ENCODE measurements at regions not wholly inside any gene's neighbourhood (a gene's known extent, or its start where the extent isn't known, plus 50 kb on each side); places are given as distances from the start of the nearest gene placed in this dataset.
"Not testable (repeated sequence)": the region's sequence is repeated elsewhere in the genome, so short reads cannot be mapped to it uniquely, and the experiment has no call there.

DNA sequence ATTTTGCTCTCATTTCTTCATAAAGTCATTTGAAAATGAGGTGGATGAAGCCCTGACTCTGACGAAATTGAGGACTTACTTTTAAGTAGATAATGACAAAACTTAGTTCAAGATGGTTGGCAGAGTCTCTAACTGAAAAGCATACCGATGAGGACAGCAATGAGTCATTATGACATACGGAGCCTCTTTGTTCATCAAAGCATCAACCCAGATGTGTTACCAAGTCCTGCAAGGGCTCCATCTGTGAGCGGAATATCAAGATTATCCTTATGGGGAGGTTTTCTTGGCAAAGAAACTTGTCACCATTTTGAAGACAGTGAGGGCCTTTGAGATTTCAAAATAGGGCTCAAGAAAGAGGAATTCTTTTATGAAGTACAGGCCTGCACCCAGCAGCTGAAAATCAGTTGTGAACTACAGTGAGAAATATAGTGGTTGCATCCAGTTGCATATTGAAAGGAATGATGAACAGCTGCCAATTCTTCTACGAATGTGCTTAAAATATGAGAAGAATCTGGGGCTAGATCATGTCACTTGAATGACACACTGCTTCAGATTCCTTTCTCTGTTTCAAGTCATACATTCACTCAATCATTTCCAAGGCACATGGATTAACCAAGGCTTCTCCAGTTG lies 86.6 kb upstream of the SLC24A2 start:
- DNase-seq, result no peak

GRCh38 chr9:19873188-19873587 lies 84.4 kb upstream of the SLC24A2 start:
- DNase-seq, result not testable (repeated sequence)

DNA sequence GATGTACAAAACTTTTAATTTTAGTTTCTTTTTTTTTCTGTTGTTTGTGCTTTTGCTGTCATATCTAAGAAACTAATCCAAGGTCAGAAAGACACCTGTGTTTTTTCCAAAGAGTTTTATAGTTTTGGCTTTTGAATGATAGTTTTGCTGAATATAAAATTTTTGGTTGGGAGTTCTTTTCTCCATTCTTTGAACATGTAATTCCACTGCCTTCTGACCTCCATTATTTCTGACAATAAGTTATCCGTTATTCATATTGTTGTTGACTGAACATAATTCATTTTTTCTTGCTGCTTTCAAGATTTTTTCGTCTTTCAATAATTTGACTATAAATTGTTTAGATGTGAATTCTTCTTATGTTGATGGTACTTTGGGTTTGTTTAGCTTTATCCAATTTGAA lies 82.2 kb upstream of the SLC24A2 start:
- no peak for DNase-seq

GRCh38 chr9:19840953-19841352 lies 52.1 kb upstream of the SLC24A2 start:
- no peak for DNase-seq

Data from left kidney (tissue), 1 donor.